ENCODE measurements at regions not wholly inside any gene's neighbourhood (a gene's known extent, or its start where the extent isn't known, plus 50 kb on each side); places are given as distances from the start of the nearest gene placed in this dataset.

GRCh38 chr12:116630762-116631161 is 71.6 kb downstream of the MAP1LC3B2 start:
- Histone ChIP-seq H3K14ac (ENCODE audit: low read length) (no peak overlapping the region), H4K91ac (ENCODE audit: low read depth, low read length) (no peak overlapping the region), H3K23ac (ENCODE audit: low read length) (no peak overlapping the region), H2AK5ac (ENCODE audit: low read length) (no peak overlapping the region), H3K27me3 (ENCODE audit: insufficient read depth, low read length) (no peaks in the 10 kb centered on the region), H2BK120ac (ENCODE audit: insufficient read depth, low read length, poor library complexity) (no peak overlapping the region), H3K36me3 (ENCODE audit: control insufficient read depth in 1 of 2, insufficient read depth in 2 of 2, low read length in 2 of 2) (no peaks in the 10 kb centered on the region), H3K4me2 (ENCODE audit: low read length) (no peak overlapping the region), H2BK5ac (ENCODE audit: low read depth, low read length, poor library complexity) (no peak overlapping the region), H3K79me1 (ENCODE audit: low read length) (no peaks in the 10 kb centered on the region), H4K12ac (ENCODE audit: low read depth, low read length) (no peak overlapping the region), H3K4me1 (ENCODE audit: control insufficient read depth in 1 of 2, insufficient read depth in 2 of 2, low read length in 2 of 2) (no peaks in the 10 kb centered on the region), H2BK12ac (ENCODE audit: low read length) (no peak overlapping the region), H3K4ac (ENCODE audit: low read depth, low read length) (no peak overlapping the region), H3K9me3 (ENCODE audit: insufficient read depth, low read depth, low read length) (no peaks in the 10 kb centered on the region), H3K9ac (ENCODE audit: low read length) (no peak overlapping the region), H3K4me3 (ENCODE audit: low read depth, low read length) (no peak overlapping the region), H4K8ac (ENCODE audit: low read depth, low read length) (no peak overlapping the region), H3K79me2 (ENCODE audit: control insufficient read depth, insufficient read depth, low read length, poor library complexity) (no peaks in the 10 kb centered on the region), H3K27ac (ENCODE audit: low read depth, low read length) (no peak overlapping the region), H3K18ac (ENCODE audit: low read length) (no peak overlapping the region), H2AFZ (ENCODE audit: insufficient read depth, low read length, poor library complexity) (no peak overlapping the region)
- DNase-seq = no peak
- WGBS (ENCODE audit: extremely low coverage, insufficient coverage, insufficient read length) = no CpG with 5 or more reads among the region's 7 CpGs

- H3K4me2 ChIP-seq (ENCODE audit: low read length) = no peak overlapping the region
- no peak overlapping the region for H2BK120ac ChIP-seq (ENCODE audit: insufficient read depth, low read length, poor library complexity)
- H2AK5ac ChIP-seq (ENCODE audit: low read length) = no peak overlapping the region
- WGBS (ENCODE audit: extremely low coverage, insufficient coverage, insufficient read length) = no CpG with 5 or more reads among the region's 10 CpGs
- H3K9me3 ChIP-seq (ENCODE audit: insufficient read depth, low read depth, low read length) = no peaks in the 10 kb centered on the region
- H3K14ac ChIP-seq (ENCODE audit: low read length) = no peak overlapping the region
- H3K36me3 ChIP-seq (ENCODE audit: control insufficient read depth in 1 of 2, insufficient read depth in 2 of 2, low read length in 2 of 2) = no peaks in the 10 kb centered on the region
- no peaks in the 10 kb centered on the region for H3K79me2 ChIP-seq (ENCODE audit: control insufficient read depth, insufficient read depth, low read length, poor library complexity)
- no peak overlapping the region for H3K23ac ChIP-seq (ENCODE audit: low read length)
- no peak overlapping the region for H3K18ac ChIP-seq (ENCODE audit: low read length)
- H4K8ac ChIP-seq (ENCODE audit: low read depth, low read length) = no peak overlapping the region
- H3K79me1 ChIP-seq (ENCODE audit: low read length) = no peaks in the 10 kb centered on the region
- no peaks in the 10 kb centered on the region for H3K4me1 ChIP-seq (ENCODE audit: control insufficient read depth in 1 of 2, insufficient read depth in 2 of 2, low read length in 2 of 2)
- H3K27me3 ChIP-seq (ENCODE audit: insufficient read depth, low read length) = no peaks in the 10 kb centered on the region
- DNase-seq = no peak
- no peak overlapping the region for H4K12ac ChIP-seq (ENCODE audit: low read depth, low read length)
- H3K4ac ChIP-seq (ENCODE audit: low read depth, low read length) = no peak overlapping the region
- no peak overlapping the region for H2AFZ ChIP-seq (ENCODE audit: insufficient read depth, low read length, poor library complexity)
- H2BK5ac ChIP-seq (ENCODE audit: low read depth, low read length, poor library complexity) = no peak overlapping the region
- H3K4me3 ChIP-seq (ENCODE audit: low read depth, low read length) = no peak overlapping the region
- H2BK12ac ChIP-seq (ENCODE audit: low read length) = no peak overlapping the region
- H4K91ac ChIP-seq (ENCODE audit: low read depth, low read length) = no peak overlapping the region
- H3K9ac ChIP-seq (ENCODE audit: low read length) = no peak overlapping the region
- no peak overlapping the region for H3K27ac ChIP-seq (ENCODE audit: low read depth, low read length)
Measured at GRCh38 chr12:116629480-116629879, 70.3 kb downstream of the MAP1LC3B2 start.

GRCh38 chr12:116628989-116629388 is 69.8 kb downstream of the MAP1LC3B2 start:
- no peak overlapping the region for H4K8ac ChIP-seq (ENCODE audit: low read depth, low read length)
- no peaks in the 10 kb centered on the region for H3K36me3 ChIP-seq (ENCODE audit: control insufficient read depth in 1 of 2, insufficient read depth in 2 of 2, low read length in 2 of 2)
- H2AK5ac ChIP-seq (ENCODE audit: low read length) = no peak overlapping the region
- DNase-seq = no peak
- H3K23ac ChIP-seq (ENCODE audit: low read length) = no peak overlapping the region
- no peak overlapping the region for H2BK5ac ChIP-seq (ENCODE audit: low read depth, low read length, poor library complexity)
- no peaks in the 10 kb centered on the region for H3K79me1 ChIP-seq (ENCODE audit: low read length)
- no peak overlapping the region for H3K14ac ChIP-seq (ENCODE audit: low read length)
- no peak overlapping the region for H3K4me3 ChIP-seq (ENCODE audit: low read depth, low read length)
- no peaks in the 10 kb centered on the region for H3K27me3 ChIP-seq (ENCODE audit: insufficient read depth, low read length)
- H3K9me3 ChIP-seq (ENCODE audit: insufficient read depth, low read depth, low read length) = no peaks in the 10 kb centered on the region
- H4K12ac ChIP-seq (ENCODE audit: low read depth, low read length) = no peak overlapping the region
- H3K4me2 ChIP-seq (ENCODE audit: low read length) = no peak overlapping the region
- no peak overlapping the region for H2BK12ac ChIP-seq (ENCODE audit: low read length)
- no peak overlapping the region for H3K18ac ChIP-seq (ENCODE audit: low read length)
- no peak overlapping the region for H2BK120ac ChIP-seq (ENCODE audit: insufficient read depth, low read length, poor library complexity)
- no peaks in the 10 kb centered on the region for H3K79me2 ChIP-seq (ENCODE audit: control insufficient read depth, insufficient read depth, low read length, poor library complexity)
- no peak overlapping the region for H4K91ac ChIP-seq (ENCODE audit: low read depth, low read length)
- WGBS (ENCODE audit: extremely low coverage, insufficient coverage, insufficient read length) = no CpG with 5 or more reads among the region's 1 CpG
- no peak overlapping the region for H3K9ac ChIP-seq (ENCODE audit: low read length)
- H3K4me1 ChIP-seq (ENCODE audit: control insufficient read depth in 1 of 2, insufficient read depth in 2 of 2, low read length in 2 of 2) = no peaks in the 10 kb centered on the region
- H3K4ac ChIP-seq (ENCODE audit: low read depth, low read length) = no peak overlapping the region
- no peak overlapping the region for H2AFZ ChIP-seq (ENCODE audit: insufficient read depth, low read length, poor library complexity)
- H3K27ac ChIP-seq (ENCODE audit: low read depth, low read length) = no peak overlapping the region

GRCh38 chr12:116628450-116628793 is 69.2 kb downstream of the MAP1LC3B2 start:
- H3K4ac ChIP-seq (ENCODE audit: low read depth, low read length) = no peak overlapping the region
- WGBS (ENCODE audit: extremely low coverage, insufficient coverage, insufficient read length) = no CpG with 5 or more reads among the region's 10 CpGs

More at GRCh38 chr12:116628450-116628793, 69.2 kb downstream of the MAP1LC3B2 start:
- Histone ChIP-seq H3K23ac (ENCODE audit: low read length) (no peak overlapping the region), H2BK12ac (ENCODE audit: low read length) (no peak overlapping the region), H3K79me2 (ENCODE audit: control insufficient read depth, insufficient read depth, low read length, poor library complexity) (no peaks in the 10 kb centered on the region), H3K9me3 (ENCODE audit: insufficient read depth, low read depth, low read length) (no peaks in the 10 kb centered on the region), H3K4me3 (ENCODE audit: low read depth, low read length) (no peak overlapping the region), H3K14ac (ENCODE audit: low read length) (no peak overlapping the region), H2BK120ac (ENCODE audit: insufficient read depth, low read length, poor library complexity) (no peak overlapping the region), H3K79me1 (ENCODE audit: low read length) (no peaks in the 10 kb centered on the region), H3K36me3 (ENCODE audit: control insufficient read depth in 1 of 2, insufficient read depth in 2 of 2, low read length in 2 of 2) (no peaks in the 10 kb centered on the region), H3K9ac (ENCODE audit: low read length) (no peak overlapping the region), H2AFZ (ENCODE audit: insufficient read depth, low read length, poor library complexity) (no peak overlapping the region), H3K18ac (ENCODE audit: low read length) (no peak overlapping the region), H2AK5ac (ENCODE audit: low read length) (no peak overlapping the region), H3K4me2 (ENCODE audit: low read length) (no peak overlapping the region), H3K27ac (ENCODE audit: low read depth, low read length) (no peak overlapping the region), H2BK5ac (ENCODE audit: low read depth, low read length, poor library complexity) (no peak overlapping the region), H3K4me1 (ENCODE audit: control insufficient read depth in 1 of 2, insufficient read depth in 2 of 2, low read length in 2 of 2) (no peaks in the 10 kb centered on the region), H4K91ac (ENCODE audit: low read depth, low read length) (no peak overlapping the region), H3K27me3 (ENCODE audit: insufficient read depth, low read length) (no peaks in the 10 kb centered on the region), H4K12ac (ENCODE audit: low read depth, low read length) (no peak overlapping the region), H4K8ac (ENCODE audit: low read depth, low read length) (no peak overlapping the region)
- DNase-seq = no peak
